ENCODE measurements at regions not wholly inside any gene's neighbourhood (a gene's known extent, or its start where the extent isn't known, plus 50 kb on each side); places are given as distances from the start of the nearest gene placed in this dataset.

DNA sequence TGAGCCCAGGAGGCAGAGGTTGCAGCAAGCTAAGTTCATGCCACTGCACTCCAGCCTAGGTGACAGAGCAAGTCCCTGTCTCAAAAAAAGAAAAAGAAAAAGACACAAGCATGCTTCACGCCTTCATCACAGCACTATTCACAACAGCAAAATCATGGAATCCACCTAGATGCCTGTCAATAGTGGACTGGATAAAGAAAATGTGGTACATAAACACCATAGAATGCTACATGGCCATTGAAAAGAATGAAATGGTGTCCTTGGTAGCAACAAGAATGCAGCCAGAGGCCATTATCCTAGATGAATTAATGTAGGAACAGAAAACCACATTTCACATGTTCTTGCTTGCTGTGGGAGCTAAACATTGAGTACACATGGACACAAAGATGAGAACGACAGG, 392.6 kb downstream of the EIPR1 start:
- no peak overlapping the region for H3K4me3 ChIP-seq (replicated peaks in 1 of 3)
- no peaks in the 10 kb centered on the region for H3K9me3 ChIP-seq
- no peak overlapping the region for H3K27ac ChIP-seq
- no peaks in the 10 kb centered on the region for H3K27me3 ChIP-seq
- H3K36me3 ChIP-seq, result no peaks in the 10 kb centered on the region
- WGBS, 2 donors, result 81 to 91% methylated on average over 2 of the region's 2 CpGs
- intact Hi-C loops (cut with DNase I), result no loop called here
- no peaks in the 10 kb centered on the region for H3K4me1 ChIP-seq
- DNase-seq, result no peak
- TF ChIP-seq, protein P1, sequence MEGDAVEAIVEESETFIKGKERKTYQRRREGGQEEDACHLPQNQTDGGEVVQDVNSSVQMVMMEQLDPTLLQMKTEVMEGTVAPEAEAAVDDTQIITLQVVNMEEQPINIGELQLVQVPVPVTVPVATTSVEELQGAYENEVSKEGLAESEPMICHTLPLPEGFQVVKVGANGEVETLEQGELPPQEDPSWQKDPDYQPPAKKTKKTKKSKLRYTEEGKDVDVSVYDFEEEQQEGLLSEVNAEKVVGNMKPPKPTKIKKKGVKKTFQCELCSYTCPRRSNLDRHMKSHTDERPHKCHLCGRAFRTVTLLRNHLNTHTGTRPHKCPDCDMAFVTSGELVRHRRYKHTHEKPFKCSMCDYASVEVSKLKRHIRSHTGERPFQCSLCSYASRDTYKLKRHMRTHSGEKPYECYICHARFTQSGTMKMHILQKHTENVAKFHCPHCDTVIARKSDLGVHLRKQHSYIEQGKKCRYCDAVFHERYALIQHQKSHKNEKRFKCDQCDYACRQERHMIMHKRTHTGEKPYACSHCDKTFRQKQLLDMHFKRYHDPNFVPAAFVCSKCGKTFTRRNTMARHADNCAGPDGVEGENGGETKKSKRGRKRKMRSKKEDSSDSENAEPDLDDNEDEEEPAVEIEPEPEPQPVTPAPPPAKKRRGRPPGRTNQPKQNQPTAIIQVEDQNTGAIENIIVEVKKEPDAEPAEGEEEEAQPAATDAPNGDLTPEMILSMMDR (IDR thresholded peaks at IDR 0.05), result no peak

DNA sequence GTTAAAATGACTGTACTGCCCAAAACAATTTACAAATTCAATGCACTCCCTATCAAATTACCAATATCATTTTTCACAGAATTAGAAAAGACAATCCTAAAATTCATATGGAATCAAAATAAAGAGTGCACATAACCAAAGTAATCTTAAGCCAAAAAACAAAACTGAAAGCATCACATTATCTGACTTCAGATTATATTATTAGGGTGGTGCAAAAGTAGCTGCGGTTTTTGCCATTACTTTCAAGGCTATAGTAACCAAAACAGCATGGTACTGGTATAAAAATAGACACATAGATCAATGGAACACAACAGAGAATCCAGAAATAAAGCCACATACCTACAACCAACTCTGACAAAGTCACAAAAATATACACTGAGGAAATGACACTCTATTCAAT, 396.6 kb downstream of the EIPR1 start:
- Histone ChIP-seq H3K4me3 (replicated peaks in 1 of 3) (no peak overlapping the region), H3K4me1 (no peaks in the 10 kb centered on the region), H3K9me3 (no peaks in the 10 kb centered on the region), H3K36me3 (no peaks in the 10 kb centered on the region), H3K27ac (no peak overlapping the region), H3K27me3 (no peaks in the 10 kb centered on the region)
- intact Hi-C loops (cut with DNase I), result no loop called here
- TF ChIP-seq, protein P1 (IDR thresholded peaks at IDR 0.05), result no peak
- TF ChIP-seq POLR2A (IDR thresholded peaks at IDR 0.05), result no peak
- DNase-seq, result no peak
- WGBS, 2 donors, result 83 to 91% methylated on average over 1 of the region's 1 CpG

DNA sequence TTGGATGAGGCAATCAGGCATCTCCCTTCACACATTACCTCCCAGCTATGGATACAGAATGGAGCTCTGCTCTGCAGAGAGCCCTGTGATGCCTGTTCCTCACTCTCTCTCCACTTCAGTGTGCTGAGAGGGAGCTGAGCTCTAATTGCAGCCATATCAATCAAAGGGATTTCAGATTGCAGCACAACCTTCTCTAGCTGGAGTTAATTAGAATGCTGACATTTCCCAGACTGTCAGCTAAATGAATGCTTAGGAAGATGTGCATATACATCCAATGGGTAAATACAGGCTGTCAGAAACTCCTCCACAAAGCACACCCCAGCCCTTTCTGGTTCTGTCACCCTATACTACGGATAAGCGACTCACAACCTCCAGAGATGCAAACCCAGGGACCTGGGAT, 402.6 kb downstream of the EIPR1 start:
- WGBS, 2 donors, result 41 to 65% methylated on average over 2 of the region's 2 CpGs
- Histone ChIP-seq H3K27me3 (no peaks in the 10 kb centered on the region), H3K27ac (no peak overlapping the region), H3K9me3 (no peaks in the 10 kb centered on the region), H3K36me3 (no peaks in the 10 kb centered on the region), H3K4me3 (replicated peaks in 1 of 3) (no peak overlapping the region), H3K4me1 (no peaks in the 10 kb centered on the region)
- no peak for DNase-seq
- TF ChIP-seq, protein P1 (IDR thresholded peaks at IDR 0.05), result no peak
- no peak for TF ChIP-seq POLR2A (IDR thresholded peaks at IDR 0.05)
- intact Hi-C loops (cut with DNase I), result no loop called here

- H3K4me3 ChIP-seq (replicated peaks in 1 of 3), result no peak overlapping the region
- 74 to 85% methylated on average over 17 of the region's 17 CpGs for WGBS, 2 donors
- no peaks in the 10 kb centered on the region for H3K9me3 ChIP-seq
- H3K4me1 ChIP-seq, result no peaks in the 10 kb centered on the region
- TF ChIP-seq POLR2A (IDR thresholded peaks at IDR 0.05), result no peak
- TF ChIP-seq, protein P1 (IDR thresholded peaks at IDR 0.05), result no peak
- H3K27ac ChIP-seq, result no peak overlapping the region
- no peak for DNase-seq
- intact Hi-C loops (cut with DNase I), result no loop called here
- H3K36me3 ChIP-seq, result no peaks in the 10 kb centered on the region
- H3K27me3 ChIP-seq, result no peaks in the 10 kb centered on the region
Observed at GRCh38 chr2:2960441-2961133, 417.0 kb downstream of the EIPR1 start.

- 63 to 73% methylated on average over 11 of the region's 11 CpGs for WGBS, 2 donors
- Histone ChIP-seq H3K27ac (no peak overlapping the region), H3K4me1 (no peaks in the 10 kb centered on the region), H3K27me3 (no peaks in the 10 kb centered on the region), H3K9me3 (no peaks in the 10 kb centered on the region), H3K36me3 (no peaks in the 10 kb centered on the region), H3K4me3 (replicated peaks in 1 of 3) (no peak overlapping the region)
- TF ChIP-seq, protein P1 (IDR thresholded peaks at IDR 0.05), result no peak
- no peak for TF ChIP-seq POLR2A (IDR thresholded peaks at IDR 0.05)
- intact Hi-C loops (cut with DNase I), result no loop called here
- no peak for DNase-seq
Observed at GRCh38 chr2:2950403-2950952, 427.1 kb downstream of the EIPR1 start.

Measured in thyroid gland (tissue), 4 donors.